ENCODE measurements at regions not wholly inside any gene's neighbourhood (a gene's known extent, or its start where the extent isn't known, plus 50 kb on each side); places are given as distances from the start of the nearest gene placed in this dataset.

- Histone ChIP-seq H3K36me3 (ENCODE audit: control insufficient read depth, low read length) (no peaks in the 10 kb centered on the region), H3K4me3 (ENCODE audit: low read length) (no peak overlapping the region), H3K4me1 (ENCODE audit: control insufficient read depth, low read length) (no peaks in the 10 kb centered on the region), H3K27ac (ENCODE audit: low read depth, low read length) (no peak overlapping the region), H3K9me2 (replicated peaks; ENCODE audit: control insufficient read depth, low read length) (no peaks in the 10 kb centered on the region), H3K4me2 (ENCODE audit: low read length) (no peak overlapping the region), H4K20me1 (ENCODE audit: control insufficient read depth, insufficient read depth, low read depth, low read length) (no peaks in the 10 kb centered on the region), H3K79me2 (ENCODE audit: control insufficient read depth, low read length) (no peaks in the 10 kb centered on the region), H3K9me3 (ENCODE audit: control insufficient read depth, insufficient read depth, low read length) (no peaks in the 10 kb centered on the region), H3F3A (ENCODE audit: control insufficient read depth, insufficient read depth) (no peaks in the 10 kb centered on the region), H3K27me3 (ENCODE audit: control insufficient read depth, low read length) (no peaks in the 10 kb centered on the region)
- TF ChIP-seq CTCF (IDR thresholded peaks at IDR 0.05; ENCODE audit: low read depth, low read length, poor library complexity, severe bottlenecking) (no peak), EZH2phosphoT487 (IDR thresholded peaks at IDR 0.05; ENCODE audit: borderline replicate concordance, low read length) (no peak)
Observed at GRCh38 chr13:65293530-65294198, 1936.5 kb downstream of the PCDH9 start.

GRCh38 chr13:65292488-65292901 lies 1937.6 kb downstream of the PCDH9 start:
- no peak overlapping the region for H3K4me2 ChIP-seq (ENCODE audit: low read length)

GRCh38 chr13:65287405-65287804 lies 1942.7 kb downstream of the PCDH9 start:
- no peaks in the 10 kb centered on the region for H4K20me1 ChIP-seq (ENCODE audit: control insufficient read depth, insufficient read depth, low read depth, low read length)
- H3F3A ChIP-seq (ENCODE audit: control insufficient read depth, insufficient read depth): no peaks in the 10 kb centered on the region

More at GRCh38 chr13:65292488-65292901, 1937.6 kb downstream of the PCDH9 start:
- H3K27me3 ChIP-seq (ENCODE audit: control insufficient read depth, low read length): no peaks in the 10 kb centered on the region
- no peaks in the 10 kb centered on the region for H3F3A ChIP-seq (ENCODE audit: control insufficient read depth, insufficient read depth)
- H3K4me1 ChIP-seq (ENCODE audit: control insufficient read depth, low read length): no peaks in the 10 kb centered on the region
- H4K20me1 ChIP-seq (ENCODE audit: control insufficient read depth, insufficient read depth, low read depth, low read length): no peaks in the 10 kb centered on the region
- TF ChIP-seq EZH2phosphoT487 (IDR thresholded peaks at IDR 0.05; ENCODE audit: borderline replicate concordance, low read length): no peak
- TF ChIP-seq CTCF (IDR thresholded peaks at IDR 0.05; ENCODE audit: low read depth, low read length, poor library complexity, severe bottlenecking): no peak
- H3K27ac ChIP-seq (ENCODE audit: low read depth, low read length): no peak overlapping the region
- no peaks in the 10 kb centered on the region for H3K9me2 ChIP-seq (replicated peaks; ENCODE audit: control insufficient read depth, low read length)
- H3K79me2 ChIP-seq (ENCODE audit: control insufficient read depth, low read length): no peaks in the 10 kb centered on the region
- no peaks in the 10 kb centered on the region for H3K9me3 ChIP-seq (ENCODE audit: control insufficient read depth, insufficient read depth, low read length)
- no peak overlapping the region for H3K4me3 ChIP-seq (ENCODE audit: low read length)
- no peaks in the 10 kb centered on the region for H3K36me3 ChIP-seq (ENCODE audit: control insufficient read depth, low read length)

More at GRCh38 chr13:65287405-65287804, 1942.7 kb downstream of the PCDH9 start:
- Histone ChIP-seq H3K4me3 (ENCODE audit: low read length) (no peak overlapping the region), H3K9me2 (replicated peaks; ENCODE audit: control insufficient read depth, low read length) (no peaks in the 10 kb centered on the region), H3K27me3 (ENCODE audit: control insufficient read depth, low read length) (no peaks in the 10 kb centered on the region), H3K36me3 (ENCODE audit: control insufficient read depth, low read length) (no peaks in the 10 kb centered on the region), H3K79me2 (ENCODE audit: control insufficient read depth, low read length) (no peaks in the 10 kb centered on the region), H3K4me1 (ENCODE audit: control insufficient read depth, low read length) (no peaks in the 10 kb centered on the region), H3K4me2 (ENCODE audit: low read length) (no peak overlapping the region), H3K27ac (ENCODE audit: low read depth, low read length) (no peak overlapping the region), H3K9me3 (ENCODE audit: control insufficient read depth, insufficient read depth, low read length) (no peaks in the 10 kb centered on the region)
- no peak for TF ChIP-seq CTCF (IDR thresholded peaks at IDR 0.05; ENCODE audit: low read depth, low read length, poor library complexity, severe bottlenecking)
- TF ChIP-seq EZH2phosphoT487 (IDR thresholded peaks at IDR 0.05; ENCODE audit: borderline replicate concordance, low read length): no peak
